OCI-LY3 (cell line): ENCODE measurements at regions not wholly inside any gene's neighbourhood (a gene's known extent, or its start where the extent isn't known, plus 50 kb on each side); places are given as distances from the start of the nearest gene placed in this dataset.

Experiments used
- H2AFZ ChIP-seq: fragments of 200-600, 300-600 bp; shearing (Covaris generic); 2 replicates; pipeline ENCODE4 v1.6.0; 2014; ENCODE audit warnings: antibody characterized with exemption, low read depth, low read length
- H3K27ac ChIP-seq: fragments of 200-600, 300-600 bp; sonication (generic); 2 replicates; pipeline ENCODE4 v1.5.1; 2014; ENCODE audit warnings: mild to moderate bottlenecking, low read length, moderate library complexity, mixed read lengths
- H3K27me3 ChIP-seq: fragments of 200-600, 300-600 bp; sonication (generic); 2 replicates; pipeline ENCODE4 v1.6.1; 2014; ENCODE audit warnings: low read depth, low read length, mixed read lengths
- H3K36me3 ChIP-seq: fragments of 200-600, 300-600 bp; sonication (generic); replicated peaks from 2 replicates; pipeline ENCODE3; 2014; ENCODE audit warnings: low read depth, low read length, mixed read lengths
- H3K4me1 ChIP-seq: fragments of 300-600, 200-600 bp; sonication (generic); 2 replicates; pipeline ENCODE4 v1.6.1; 2014; ENCODE audit warnings: low read length, mixed read lengths
- H3K4me2 ChIP-seq: fragments of 200-600, 300-600 bp; sonication (generic); 2 replicates; pipeline ENCODE4 v1.6.1; 2014; ENCODE audit warnings: low read length, mixed read lengths
- H3K4me3 ChIP-seq: fragments of 300-600, 200-600 bp; sonication (generic); 2 replicates; pipeline ENCODE4 v1.5.1; 2014; ENCODE audit warnings: antibody characterized with exemption, mild to moderate bottlenecking, low read length, moderate library complexity
- H3K79me2 ChIP-seq: fragments of 300-600, 200-600 bp; shearing (Covaris generic); 2 replicates; pipeline ENCODE4 v1.6.1; 2014; ENCODE audit warnings: mild to moderate bottlenecking, low read length, mixed read lengths
- H3K9ac ChIP-seq: fragments of 300-600, 200-600 bp; shearing (Covaris generic); 2 replicates; pipeline ENCODE4 v1.6.0; 2014; ENCODE audit warnings: mild to moderate bottlenecking, low read length, moderate library complexity
- H3K9me3 ChIP-seq: fragments of 200-600, 300-600 bp; shearing (Covaris generic); 2 replicates; pipeline ENCODE4 v1.6.1; 2014; ENCODE audit warnings: low read length, mixed read lengths; ENCODE audit not compliant: insufficient read depth
- H4K20me1 ChIP-seq: fragments of 200-600, 300-600 bp; sonication (generic); 2 replicates; pipeline ENCODE4 v1.6.1; 2016; ENCODE audit warnings: low read length, mixed read lengths; ENCODE audit not compliant: insufficient read depth
- CTCF ChIP-seq: fragments of 200-600, 300-600 bp; sonication (generic); IDR thresholded peaks from 2 replicates; pipeline ENCODE4 v1.5.1; 2014; ENCODE audit warnings: antibody characterized with exemption, low read length, low read depth
- EZH2phosphoT487 ChIP-seq: fragments of 200-600 bp; shearing (Covaris generic); IDR thresholded peaks from 2 replicates; pipeline ENCODE4 v1.6.1; 2018; ENCODE audit warnings: antibody characterized with exemption, mixed run types, low read depth

- no peak overlapping the region for H3K9ac ChIP-seq
- no peaks in the 10 kb centered on the region for H3K9me3 ChIP-seq
- H3K79me2 ChIP-seq: no peaks in the 10 kb centered on the region
- H3K36me3 ChIP-seq: no peaks in the 10 kb centered on the region
- no peak overlapping the region for H3K4me2 ChIP-seq
- H3K4me1 ChIP-seq: peaks cover 9% of the 10 kb centered on the region
- H3K27me3 ChIP-seq: no peaks in the 10 kb centered on the region
- H2AFZ ChIP-seq: no peak overlapping the region
- H3K4me3 ChIP-seq: no peak overlapping the region
- no peaks in the 10 kb centered on the region for H4K20me1 ChIP-seq
- H3K27ac ChIP-seq: no peak overlapping the region
- TF ChIP-seq CTCF (no peak), EZH2phosphoT487 (no peak)
Measured at GRCh38 chr3:61451841-61452240, 109.5 kb upstream of the PTPRG start.

DNA sequence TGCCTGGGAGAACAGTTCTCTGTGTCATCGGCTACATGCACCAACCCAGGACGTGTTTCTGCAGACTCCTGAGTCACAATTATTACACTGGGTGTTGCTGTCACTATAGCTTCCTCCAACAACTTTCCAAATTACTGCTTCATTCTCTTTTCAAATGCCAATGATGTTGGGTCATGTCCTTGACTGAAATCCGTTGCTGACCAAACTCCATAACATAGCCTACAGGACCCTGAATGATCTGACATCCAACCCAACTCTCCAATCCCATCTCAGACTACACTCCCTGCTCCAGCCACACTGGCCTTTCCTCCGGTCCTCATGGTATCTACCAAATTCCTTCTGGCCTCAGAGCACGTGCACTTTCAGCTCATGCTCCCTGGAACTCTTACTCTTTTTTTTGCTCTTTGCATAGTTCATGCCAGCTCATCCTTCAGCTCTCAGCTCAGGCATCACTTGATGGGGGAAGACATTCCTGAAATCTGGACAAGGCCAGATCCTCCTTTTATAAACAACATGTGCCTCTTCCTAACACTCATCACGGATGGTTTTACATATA is 108.8 kb upstream of the PTPRG start:
- TF ChIP-seq EZH2phosphoT487 (no peak), CTCF (0 out of 2 replicates have a peak, but pooled peaks have one; percentile 0)
- Histone ChIP-seq H4K20me1 (no peaks in the 10 kb centered on the region), H3K9ac (no peak overlapping the region), H3K9me3 (no peaks in the 10 kb centered on the region), H3K79me2 (no peaks in the 10 kb centered on the region), H3K4me2 (no peak overlapping the region), H3K36me3 (no peaks in the 10 kb centered on the region), H2AFZ (no peak overlapping the region), H3K4me1 (peaks cover 9% of the 10 kb centered on the region), H3K27ac (no peak overlapping the region), H3K27me3 (no peaks in the 10 kb centered on the region), H3K4me3 (no peak overlapping the region)

DNA sequence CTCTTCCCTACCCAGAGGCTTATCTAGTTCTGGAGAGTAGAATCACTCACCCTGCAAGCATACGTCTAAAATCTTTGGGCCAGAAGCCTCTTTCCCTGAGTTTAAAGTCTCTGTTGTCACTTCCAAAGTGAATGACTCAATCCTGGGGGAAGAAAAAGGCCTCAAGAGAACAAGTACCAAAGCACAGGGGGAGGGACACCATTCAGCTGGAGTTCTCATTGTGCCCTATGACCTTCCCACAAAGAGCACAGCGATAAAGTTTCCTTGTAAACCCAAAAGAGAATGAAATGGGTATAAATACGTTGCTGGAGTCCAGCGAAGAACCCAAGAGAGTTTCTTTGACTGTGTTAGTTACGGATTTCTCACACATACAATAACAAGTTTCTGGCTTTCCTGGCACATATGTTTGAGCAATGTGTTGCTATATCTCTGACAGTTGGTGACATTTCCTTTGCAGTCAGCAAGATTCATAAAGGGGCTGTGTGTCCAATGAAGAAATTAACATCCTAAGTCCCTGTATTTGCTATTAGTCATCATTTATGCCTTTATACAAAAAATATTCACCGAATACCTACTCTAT is 107.3 kb upstream of the PTPRG start:
- TF ChIP-seq EZH2phosphoT487 (no peak), CTCF (no peak)
- no peak overlapping the region for H3K4me3 ChIP-seq
- H3K4me2 ChIP-seq: no peak overlapping the region
- H2AFZ ChIP-seq: no peak overlapping the region
- H3K9me3 ChIP-seq: no peaks in the 10 kb centered on the region
- no peaks in the 10 kb centered on the region for H4K20me1 ChIP-seq
- no peaks in the 10 kb centered on the region for H3K36me3 ChIP-seq
- H3K79me2 ChIP-seq: no peaks in the 10 kb centered on the region
- H3K27me3 ChIP-seq: no peaks in the 10 kb centered on the region
- H3K27ac ChIP-seq: no peak overlapping the region
- H3K9ac ChIP-seq: no peak overlapping the region
- H3K4me1 ChIP-seq: peaks cover 9% of the 10 kb centered on the region

DNA sequence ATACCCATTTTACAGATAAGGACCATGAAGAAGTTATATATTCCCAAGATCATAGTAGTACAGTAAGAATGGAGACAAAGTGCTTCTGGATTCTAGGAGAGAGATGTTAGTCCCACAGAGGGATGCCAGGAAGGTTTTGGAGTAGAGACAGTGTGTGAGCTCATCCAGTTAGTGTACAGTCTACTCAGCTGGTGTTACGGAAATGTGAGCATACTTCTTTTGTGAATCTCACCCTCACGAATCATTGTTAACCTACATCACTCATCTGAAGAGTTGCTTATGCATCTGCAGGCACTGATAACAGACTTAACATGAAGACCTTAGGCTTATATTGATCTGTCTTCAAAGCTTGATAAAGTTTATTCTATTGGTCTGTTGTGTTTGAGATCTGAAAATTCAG is 106.6 kb upstream of the PTPRG start:
- no peak overlapping the region for H2AFZ ChIP-seq
- no peaks in the 10 kb centered on the region for H3K79me2 ChIP-seq
- H3K27me3 ChIP-seq: no peaks in the 10 kb centered on the region
- no peak overlapping the region for H3K4me2 ChIP-seq
- H3K4me1 ChIP-seq: peaks cover 7% of the 10 kb centered on the region
- H3K27ac ChIP-seq: no peak overlapping the region
- no peaks in the 10 kb centered on the region for H4K20me1 ChIP-seq
- H3K9ac ChIP-seq: no peak overlapping the region
- H3K9me3 ChIP-seq: no peaks in the 10 kb centered on the region
- H3K36me3 ChIP-seq: no peaks in the 10 kb centered on the region
- TF ChIP-seq EZH2phosphoT487 (no peak), CTCF (no peak)
- no peak overlapping the region for H3K4me3 ChIP-seq
